Choroid plexus epithelial cell (primary cell): ENCODE measurements at regions not wholly inside any gene's neighbourhood (a gene's known extent, or its start where the extent isn't known, plus 50 kb on each side); places are given as distances from the start of the nearest gene placed in this dataset.

Source experiments
- DNase-seq: peaks from one replicate; pipeline ENCODE4 v3.0.0-alpha.2; 2010; ENCODE audit warnings: low read depth
- H3K4me3 ChIP-seq: 2 replicates; pipeline ENCODE4 v1.5.1; 2011; ENCODE audit warnings: low read depth, mild to moderate bottlenecking, control low read depth, low read length, moderate library complexity
- TF ChIP-seq, protein P1 (sequence below): conservative IDR thresholded peaks from 2 replicates; pipeline ENCODE4 v1.5.1; 2011; ENCODE audit warnings: low read depth, mild to moderate bottlenecking, control low read depth, inconsistent platforms, low read length, moderate library complexity

GRCh38 chr2:144695657-144696056 lies 175.7 kb upstream of the ZEB2 start:
- TF ChIP-seq, protein P1, sequence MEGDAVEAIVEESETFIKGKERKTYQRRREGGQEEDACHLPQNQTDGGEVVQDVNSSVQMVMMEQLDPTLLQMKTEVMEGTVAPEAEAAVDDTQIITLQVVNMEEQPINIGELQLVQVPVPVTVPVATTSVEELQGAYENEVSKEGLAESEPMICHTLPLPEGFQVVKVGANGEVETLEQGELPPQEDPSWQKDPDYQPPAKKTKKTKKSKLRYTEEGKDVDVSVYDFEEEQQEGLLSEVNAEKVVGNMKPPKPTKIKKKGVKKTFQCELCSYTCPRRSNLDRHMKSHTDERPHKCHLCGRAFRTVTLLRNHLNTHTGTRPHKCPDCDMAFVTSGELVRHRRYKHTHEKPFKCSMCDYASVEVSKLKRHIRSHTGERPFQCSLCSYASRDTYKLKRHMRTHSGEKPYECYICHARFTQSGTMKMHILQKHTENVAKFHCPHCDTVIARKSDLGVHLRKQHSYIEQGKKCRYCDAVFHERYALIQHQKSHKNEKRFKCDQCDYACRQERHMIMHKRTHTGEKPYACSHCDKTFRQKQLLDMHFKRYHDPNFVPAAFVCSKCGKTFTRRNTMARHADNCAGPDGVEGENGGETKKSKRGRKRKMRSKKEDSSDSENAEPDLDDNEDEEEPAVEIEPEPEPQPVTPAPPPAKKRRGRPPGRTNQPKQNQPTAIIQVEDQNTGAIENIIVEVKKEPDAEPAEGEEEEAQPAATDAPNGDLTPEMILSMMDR = no peak
- DNase-seq = no peak
- no peak overlapping the region for H3K4me3 ChIP-seq

DNA sequence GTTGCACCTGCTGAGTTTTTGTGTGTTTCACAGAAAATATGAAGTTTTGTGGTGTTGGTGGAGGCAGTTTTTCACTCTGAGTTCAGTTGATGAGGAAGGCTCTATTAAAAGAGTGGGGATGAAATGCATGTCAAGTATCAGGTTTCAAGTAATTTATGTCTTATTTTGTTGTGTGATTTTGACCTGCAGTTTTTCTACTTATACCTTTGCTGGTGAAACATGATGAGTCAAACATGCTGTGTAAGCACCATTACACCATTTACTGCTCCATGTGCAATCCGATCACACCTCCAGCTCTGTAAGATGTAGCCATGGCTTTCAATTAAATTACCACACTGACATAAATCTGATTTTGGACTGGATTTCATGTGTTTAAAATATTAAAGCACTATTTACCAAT lies 174.5 kb upstream of the ZEB2 start:
- TF ChIP-seq, protein P1 = no peak
- no peak for DNase-seq
- no peak overlapping the region for H3K4me3 ChIP-seq

GRCh38 chr2:144693179-144693578 lies 173.3 kb upstream of the ZEB2 start:
- TF ChIP-seq, protein P1 = no peak
- H3K4me3 ChIP-seq = no peak overlapping the region
- DNase-seq = no peak

DNA sequence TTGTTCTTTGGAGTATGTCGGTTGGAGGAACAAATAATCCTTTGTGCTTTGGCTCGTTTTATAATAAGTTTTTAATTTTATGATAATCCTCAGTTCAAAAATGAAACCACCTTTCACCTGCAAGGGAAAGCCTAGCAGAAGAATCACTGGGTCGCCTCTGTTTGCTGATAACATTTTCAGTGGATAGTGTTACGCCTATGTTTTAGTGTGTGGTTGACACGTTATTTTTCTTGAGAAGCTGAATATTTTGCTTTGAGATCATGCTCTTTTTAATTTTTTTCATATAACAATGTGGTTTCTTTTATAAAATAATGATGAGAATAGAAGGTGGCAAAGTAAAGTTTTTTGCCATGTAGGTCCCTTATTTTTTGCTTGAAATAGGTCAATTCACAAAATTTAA lies 172.7 kb upstream of the ZEB2 start:
- TF ChIP-seq, protein P1 = no peak

GRCh38 chr2:144690771-144691170 lies 170.9 kb upstream of the ZEB2 start:
- H3K4me3 ChIP-seq = no peak overlapping the region
- DNase-seq = no peak
- TF ChIP-seq, protein P1 = no peak

More for the DNA sequence above, 172.7 kb upstream of the ZEB2 start:
- no peak for DNase-seq
- H3K4me3 ChIP-seq = no peak overlapping the region

GRCh38 chr2:144686518-144687215 lies 166.7 kb upstream of the ZEB2 start:
- DNase-seq = no peak
- TF ChIP-seq, protein P1 = no peak
- H3K4me3 ChIP-seq = no peak overlapping the region

- TF ChIP-seq, protein P1 = no peak
- no peak overlapping the region for H3K4me3 ChIP-seq
- DNase-seq = no peak
Observed at GRCh38 chr2:144683966-144684365, 164.0 kb upstream of the ZEB2 start.
